ENCODE measurements at regions not wholly inside any gene's neighbourhood (a gene's known extent, or its start where the extent isn't known, plus 50 kb on each side); places are given as distances from the start of the nearest gene placed in this dataset.

DNA sequence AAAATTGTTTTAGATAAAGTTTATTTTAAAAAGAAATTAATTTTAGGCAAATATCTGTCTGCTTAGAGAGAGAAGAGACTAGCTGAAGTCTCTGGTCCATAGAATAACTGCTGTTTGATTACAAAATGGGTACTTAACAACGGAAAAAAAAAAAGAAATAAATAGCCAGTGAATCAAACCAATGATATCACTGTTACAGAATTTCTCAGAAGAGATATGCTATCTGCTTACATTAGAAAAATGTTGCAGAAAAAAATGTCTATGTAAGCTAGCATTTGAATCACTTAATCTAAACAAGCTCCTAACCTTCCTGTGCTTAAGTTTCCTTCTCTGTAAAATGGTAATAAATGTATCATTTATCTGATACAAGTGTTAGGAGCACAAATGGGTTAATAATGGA lies 189.9 kb downstream of the IL15 start (continued):
- TF ChIP-seq MED8 (CRISPR knock-in tag; IDR thresholded peaks at IDR 0.05; ENCODE audit: insufficient replicate concordance) (no peak), ZNF383 (CRISPR knock-in tag; IDR thresholded peaks at IDR 0.05; ENCODE audit: borderline replicate concordance) (no peak), ZSCAN21 (CRISPR knock-in tag; IDR thresholded peaks at IDR 0.05; ENCODE audit: borderline replicate concordance) (no peak), ISX (CRISPR knock-in tag; conservative IDR thresholded peaks at IDR 0.05) (no peak), ZNF7 (CRISPR knock-in tag; IDR thresholded peaks at IDR 0.05) (no peak), ZFP36L1 (CRISPR knock-in tag; IDR thresholded peaks at IDR 0.05) (no peak), NR2F1 (CRISPR knock-in tag; IDR thresholded peaks at IDR 0.05) (no peak), NCOR1 (IDR thresholded peaks at IDR 0.05; ENCODE audit: borderline replicate concordance, low read length) (no peak)
- TF ChIP-seq, protein P1, sequence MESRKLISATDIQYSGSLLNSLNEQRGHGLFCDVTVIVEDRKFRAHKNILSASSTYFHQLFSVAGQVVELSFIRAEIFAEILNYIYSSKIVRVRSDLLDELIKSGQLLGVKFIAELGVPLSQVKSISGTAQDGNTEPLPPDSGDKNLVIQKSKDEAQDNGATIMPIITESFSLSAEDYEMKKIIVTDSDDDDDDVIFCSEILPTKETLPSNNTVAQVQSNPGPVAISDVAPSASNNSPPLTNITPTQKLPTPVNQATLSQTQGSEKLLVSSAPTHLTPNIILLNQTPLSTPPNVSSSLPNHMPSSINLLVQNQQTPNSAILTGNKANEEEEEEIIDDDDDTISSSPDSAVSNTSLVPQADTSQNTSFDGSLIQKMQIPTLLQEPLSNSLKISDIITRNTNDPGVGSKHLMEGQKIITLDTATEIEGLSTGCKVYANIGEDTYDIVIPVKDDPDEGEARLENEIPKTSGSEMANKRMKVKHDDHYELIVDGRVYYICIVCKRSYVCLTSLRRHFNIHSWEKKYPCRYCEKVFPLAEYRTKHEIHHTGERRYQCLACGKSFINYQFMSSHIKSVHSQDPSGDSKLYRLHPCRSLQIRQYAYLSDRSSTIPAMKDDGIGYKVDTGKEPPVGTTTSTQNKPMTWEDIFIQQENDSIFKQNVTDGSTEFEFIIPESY (CRISPR knock-in tag; IDR thresholded peaks at IDR 0.05) = no peak
- TF ChIP-seq, protein P2, sequence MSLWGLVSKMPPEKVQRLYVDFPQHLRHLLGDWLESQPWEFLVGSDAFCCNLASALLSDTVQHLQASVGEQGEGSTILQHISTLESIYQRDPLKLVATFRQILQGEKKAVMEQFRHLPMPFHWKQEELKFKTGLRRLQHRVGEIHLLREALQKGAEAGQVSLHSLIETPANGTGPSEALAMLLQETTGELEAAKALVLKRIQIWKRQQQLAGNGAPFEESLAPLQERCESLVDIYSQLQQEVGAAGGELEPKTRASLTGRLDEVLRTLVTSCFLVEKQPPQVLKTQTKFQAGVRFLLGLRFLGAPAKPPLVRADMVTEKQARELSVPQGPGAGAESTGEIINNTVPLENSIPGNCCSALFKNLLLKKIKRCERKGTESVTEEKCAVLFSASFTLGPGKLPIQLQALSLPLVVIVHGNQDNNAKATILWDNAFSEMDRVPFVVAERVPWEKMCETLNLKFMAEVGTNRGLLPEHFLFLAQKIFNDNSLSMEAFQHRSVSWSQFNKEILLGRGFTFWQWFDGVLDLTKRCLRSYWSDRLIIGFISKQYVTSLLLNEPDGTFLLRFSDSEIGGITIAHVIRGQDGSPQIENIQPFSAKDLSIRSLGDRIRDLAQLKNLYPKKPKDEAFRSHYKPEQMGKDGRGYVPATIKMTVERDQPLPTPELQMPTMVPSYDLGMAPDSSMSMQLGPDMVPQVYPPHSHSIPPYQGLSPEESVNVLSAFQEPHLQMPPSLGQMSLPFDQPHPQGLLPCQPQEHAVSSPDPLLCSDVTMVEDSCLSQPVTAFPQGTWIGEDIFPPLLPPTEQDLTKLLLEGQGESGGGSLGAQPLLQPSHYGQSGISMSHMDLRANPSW (CRISPR knock-in tag; IDR thresholded peaks at IDR 0.05; ENCODE audit: borderline replicate concordance) = no peak
- TF ChIP-seq, protein P3, sequence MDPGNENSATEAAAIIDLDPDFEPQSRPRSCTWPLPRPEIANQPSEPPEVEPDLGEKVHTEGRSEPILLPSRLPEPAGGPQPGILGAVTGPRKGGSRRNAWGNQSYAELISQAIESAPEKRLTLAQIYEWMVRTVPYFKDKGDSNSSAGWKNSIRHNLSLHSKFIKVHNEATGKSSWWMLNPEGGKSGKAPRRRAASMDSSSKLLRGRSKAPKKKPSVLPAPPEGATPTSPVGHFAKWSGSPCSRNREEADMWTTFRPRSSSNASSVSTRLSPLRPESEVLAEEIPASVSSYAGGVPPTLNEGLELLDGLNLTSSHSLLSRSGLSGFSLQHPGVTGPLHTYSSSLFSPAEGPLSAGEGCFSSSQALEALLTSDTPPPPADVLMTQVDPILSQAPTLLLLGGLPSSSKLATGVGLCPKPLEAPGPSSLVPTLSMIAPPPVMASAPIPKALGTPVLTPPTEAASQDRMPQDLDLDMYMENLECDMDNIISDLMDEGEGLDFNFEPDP (CRISPR knock-in tag; conservative IDR thresholded peaks at IDR 0.05) = no peak
- TF ChIP-seq, protein P4, sequence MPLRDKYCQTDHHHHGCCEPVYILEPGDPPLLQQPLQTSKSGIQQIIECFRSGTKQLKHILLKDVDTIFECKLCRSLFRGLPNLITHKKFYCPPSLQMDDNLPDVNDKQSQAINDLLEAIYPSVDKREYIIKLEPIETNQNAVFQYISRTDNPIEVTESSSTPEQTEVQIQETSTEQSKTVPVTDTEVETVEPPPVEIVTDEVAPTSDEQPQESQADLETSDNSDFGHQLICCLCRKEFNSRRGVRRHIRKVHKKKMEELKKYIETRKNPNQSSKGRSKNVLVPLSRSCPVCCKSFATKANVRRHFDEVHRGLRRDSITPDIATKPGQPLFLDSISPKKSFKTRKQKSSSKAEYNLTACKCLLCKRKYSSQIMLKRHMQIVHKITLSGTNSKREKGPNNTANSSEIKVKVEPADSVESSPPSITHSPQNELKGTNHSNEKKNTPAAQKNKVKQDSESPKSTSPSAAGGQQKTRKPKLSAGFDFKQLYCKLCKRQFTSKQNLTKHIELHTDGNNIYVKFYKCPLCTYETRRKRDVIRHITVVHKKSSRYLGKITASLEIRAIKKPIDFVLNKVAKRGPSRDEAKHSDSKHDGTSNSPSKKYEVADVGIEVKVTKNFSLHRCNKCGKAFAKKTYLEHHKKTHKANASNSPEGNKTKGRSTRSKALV (CRISPR knock-in tag; IDR thresholded peaks at IDR 0.05) = no peak
